ENCODE measurements at regions not wholly inside any gene's neighbourhood (a gene's known extent, or its start where the extent isn't known, plus 50 kb on each side); places are given as distances from the start of the nearest gene placed in this dataset.

DNA sequence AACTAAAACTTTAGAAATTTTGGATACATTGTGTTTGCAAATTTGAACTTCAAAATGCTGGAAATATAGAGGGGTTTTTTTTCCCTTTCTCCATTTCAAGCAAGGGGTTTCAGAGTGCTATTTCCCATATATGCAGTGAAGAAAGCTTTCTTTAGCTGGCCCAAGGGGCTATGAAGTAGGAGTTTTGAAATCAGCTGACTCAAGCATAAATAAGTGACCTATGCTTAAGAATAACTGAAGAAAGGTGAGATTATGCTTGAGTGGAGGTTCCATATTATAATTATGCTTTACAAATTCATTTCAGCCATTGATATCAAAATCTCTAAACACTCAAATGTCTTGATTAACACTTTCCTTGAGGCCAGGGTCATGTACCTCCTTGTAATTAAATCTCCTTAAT lies 51.0 kb upstream of the RBBP8 start:
- TF ChIP-seq, protein P1, sequence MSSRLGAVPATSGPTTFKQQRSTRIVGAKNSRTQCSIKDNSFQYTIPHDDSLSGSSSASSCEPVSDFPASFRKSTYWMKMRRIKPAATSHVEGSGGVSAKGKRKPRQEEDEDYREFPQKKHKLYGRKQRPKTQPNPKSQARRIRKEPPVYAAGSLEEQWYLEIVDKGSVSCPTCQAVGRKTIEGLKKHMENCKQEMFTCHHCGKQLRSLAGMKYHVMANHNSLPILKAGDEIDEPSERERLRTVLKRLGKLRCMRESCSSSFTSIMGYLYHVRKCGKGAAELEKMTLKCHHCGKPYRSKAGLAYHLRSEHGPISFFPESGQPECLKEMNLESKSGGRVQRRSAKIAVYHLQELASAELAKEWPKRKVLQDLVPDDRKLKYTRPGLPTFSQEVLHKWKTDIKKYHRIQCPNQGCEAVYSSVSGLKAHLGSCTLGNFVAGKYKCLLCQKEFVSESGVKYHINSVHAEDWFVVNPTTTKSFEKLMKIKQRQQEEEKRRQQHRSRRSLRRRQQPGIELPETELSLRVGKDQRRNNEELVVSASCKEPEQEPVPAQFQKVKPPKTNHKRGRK (CRISPR knock-in tag; IDR thresholded peaks at IDR 0.05; ENCODE audit: borderline replicate concordance), result no peak
- TF ChIP-seq GRHL2 (CRISPR knock-in tag; IDR thresholded peaks at IDR 0.05; ENCODE audit: insufficient replicate concordance, severe bottlenecking), result no peak
- no peak for TF ChIP-seq PRRX2 (CRISPR knock-in tag; IDR thresholded peaks at IDR 0.05)
- TF ChIP-seq RELA (CRISPR knock-in tag; IDR thresholded peaks at IDR 0.05; ENCODE audit: borderline replicate concordance), result no peak
- TF ChIP-seq, protein P2, sequence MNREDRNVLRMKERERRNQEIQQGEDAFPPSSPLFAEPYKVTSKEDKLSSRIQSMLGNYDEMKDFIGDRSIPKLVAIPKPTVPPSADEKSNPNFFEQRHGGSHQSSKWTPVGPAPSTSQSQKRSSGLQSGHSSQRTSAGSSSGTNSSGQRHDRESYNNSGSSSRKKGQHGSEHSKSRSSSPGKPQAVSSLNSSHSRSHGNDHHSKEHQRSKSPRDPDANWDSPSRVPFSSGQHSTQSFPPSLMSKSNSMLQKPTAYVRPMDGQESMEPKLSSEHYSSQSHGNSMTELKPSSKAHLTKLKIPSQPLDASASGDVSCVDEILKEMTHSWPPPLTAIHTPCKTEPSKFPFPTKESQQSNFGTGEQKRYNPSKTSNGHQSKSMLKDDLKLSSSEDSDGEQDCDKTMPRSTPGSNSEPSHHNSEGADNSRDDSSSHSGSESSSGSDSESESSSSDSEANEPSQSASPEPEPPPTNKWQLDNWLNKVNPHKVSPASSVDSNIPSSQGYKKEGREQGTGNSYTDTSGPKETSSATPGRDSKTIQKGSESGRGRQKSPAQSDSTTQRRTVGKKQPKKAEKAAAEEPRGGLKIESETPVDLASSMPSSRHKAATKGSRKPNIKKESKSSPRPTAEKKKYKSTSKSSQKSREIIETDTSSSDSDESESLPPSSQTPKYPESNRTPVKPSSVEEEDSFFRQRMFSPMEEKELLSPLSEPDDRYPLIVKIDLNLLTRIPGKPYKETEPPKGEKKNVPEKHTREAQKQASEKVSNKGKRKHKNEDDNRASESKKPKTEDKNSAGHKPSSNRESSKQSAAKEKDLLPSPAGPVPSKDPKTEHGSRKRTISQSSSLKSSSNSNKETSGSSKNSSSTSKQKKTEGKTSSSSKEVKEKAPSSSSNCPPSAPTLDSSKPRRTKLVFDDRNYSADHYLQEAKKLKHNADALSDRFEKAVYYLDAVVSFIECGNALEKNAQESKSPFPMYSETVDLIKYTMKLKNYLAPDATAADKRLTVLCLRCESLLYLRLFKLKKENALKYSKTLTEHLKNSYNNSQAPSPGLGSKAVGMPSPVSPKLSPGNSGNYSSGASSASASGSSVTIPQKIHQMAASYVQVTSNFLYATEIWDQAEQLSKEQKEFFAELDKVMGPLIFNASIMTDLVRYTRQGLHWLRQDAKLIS (CRISPR knock-in tag; IDR thresholded peaks at IDR 0.05; ENCODE audit: borderline replicate concordance), result no peak
- no peak for TF ChIP-seq MXD4 (CRISPR knock-in tag; IDR thresholded peaks at IDR 0.05; ENCODE audit: borderline replicate concordance)
- TF ChIP-seq NFYB (CRISPR knock-in tag; conservative IDR thresholded peaks at IDR 0.05; ENCODE audit: low read depth), result no peak
- no peak for TF ChIP-seq NFE2L1 (CRISPR knock-in tag; IDR thresholded peaks at IDR 0.05)
- no peak for TF ChIP-seq NR2C2 (CRISPR knock-in tag; IDR thresholded peaks at IDR 0.05)
- no peak for TF ChIP-seq GTF2I (CRISPR knock-in tag; conservative IDR thresholded peaks at IDR 0.05)
- TF ChIP-seq FOXP1 (CRISPR knock-in tag; IDR thresholded peaks at IDR 0.05; ENCODE audit: borderline replicate concordance), result no peak
- TF ChIP-seq, protein P3, sequence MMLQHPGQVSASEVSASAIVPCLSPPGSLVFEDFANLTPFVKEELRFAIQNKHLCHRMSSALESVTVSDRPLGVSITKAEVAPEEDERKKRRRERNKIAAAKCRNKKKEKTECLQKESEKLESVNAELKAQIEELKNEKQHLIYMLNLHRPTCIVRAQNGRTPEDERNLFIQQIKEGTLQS (CRISPR knock-in tag; conservative IDR thresholded peaks at IDR 0.05), result no peak
- TF ChIP-seq ETV6 (CRISPR knock-in tag; IDR thresholded peaks at IDR 0.05), result no peak
- Mint-ChIP-seq H3K27ac (no peak overlapping the region), H3K36me3 (peaks cover 26% of the 10 kb centered on the region), H3K9me3 (peaks cover 27% of the 10 kb centered on the region), H3K4me3 (no peak overlapping the region), H3K4me1 (peaks cover 22% of the 10 kb centered on the region), H3K27me3 (ENCODE audit: low read depth) (peaks cover 3% of the 10 kb centered on the region)
- DNase-seq (ENCODE audit: low spot score) (no peak), ATAC-seq (no peak)
- POLR2A ChIA-PET, result interaction anchor here (0.5 kb wide), 1 partner anchor 561 kb away, joined by 3 read pairs; no protein-coding TSS in a partner anchor
- CTCF ChIA-PET, result no interaction called here

DNA sequence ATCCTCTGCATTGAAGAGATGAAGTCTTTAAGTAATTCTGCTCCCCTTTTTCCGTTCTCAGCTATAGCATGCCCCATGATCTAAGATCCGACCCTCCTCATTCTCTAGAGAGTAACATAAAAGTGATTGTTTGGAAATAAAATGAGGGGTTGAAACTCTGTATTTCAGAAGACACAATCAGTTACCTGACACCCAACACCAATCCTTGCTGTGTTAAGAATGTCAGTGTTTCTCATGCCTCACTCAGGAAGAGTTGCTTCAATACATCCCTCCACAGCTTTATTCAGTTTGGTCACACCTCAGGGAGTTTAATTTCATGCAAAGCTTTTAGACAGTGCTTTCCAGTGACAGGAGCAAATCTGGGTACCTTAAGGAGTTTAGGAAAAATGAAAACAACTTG lies 49.9 kb upstream of the RBBP8 start:
- ChIA-PET POLR2A (no interaction called here), CTCF (no interaction called here)
- Mint-ChIP-seq H3K4me3 (no peak overlapping the region), H3K36me3 (peaks cover 26% of the 10 kb centered on the region), H3K9me3 (peaks cover 34% of the 10 kb centered on the region), H3K4me1 (peaks cover 22% of the 10 kb centered on the region), H3K27ac (no peak overlapping the region), H3K27me3 (ENCODE audit: low read depth) (peaks cover 8% of the 10 kb centered on the region)
- ATAC-seq (no peak), DNase-seq (ENCODE audit: low spot score) (no peak)
- no peak for TF ChIP-seq CREB1 (CRISPR knock-in tag; IDR thresholded peaks at IDR 0.05)
- TF ChIP-seq, protein P4, sequence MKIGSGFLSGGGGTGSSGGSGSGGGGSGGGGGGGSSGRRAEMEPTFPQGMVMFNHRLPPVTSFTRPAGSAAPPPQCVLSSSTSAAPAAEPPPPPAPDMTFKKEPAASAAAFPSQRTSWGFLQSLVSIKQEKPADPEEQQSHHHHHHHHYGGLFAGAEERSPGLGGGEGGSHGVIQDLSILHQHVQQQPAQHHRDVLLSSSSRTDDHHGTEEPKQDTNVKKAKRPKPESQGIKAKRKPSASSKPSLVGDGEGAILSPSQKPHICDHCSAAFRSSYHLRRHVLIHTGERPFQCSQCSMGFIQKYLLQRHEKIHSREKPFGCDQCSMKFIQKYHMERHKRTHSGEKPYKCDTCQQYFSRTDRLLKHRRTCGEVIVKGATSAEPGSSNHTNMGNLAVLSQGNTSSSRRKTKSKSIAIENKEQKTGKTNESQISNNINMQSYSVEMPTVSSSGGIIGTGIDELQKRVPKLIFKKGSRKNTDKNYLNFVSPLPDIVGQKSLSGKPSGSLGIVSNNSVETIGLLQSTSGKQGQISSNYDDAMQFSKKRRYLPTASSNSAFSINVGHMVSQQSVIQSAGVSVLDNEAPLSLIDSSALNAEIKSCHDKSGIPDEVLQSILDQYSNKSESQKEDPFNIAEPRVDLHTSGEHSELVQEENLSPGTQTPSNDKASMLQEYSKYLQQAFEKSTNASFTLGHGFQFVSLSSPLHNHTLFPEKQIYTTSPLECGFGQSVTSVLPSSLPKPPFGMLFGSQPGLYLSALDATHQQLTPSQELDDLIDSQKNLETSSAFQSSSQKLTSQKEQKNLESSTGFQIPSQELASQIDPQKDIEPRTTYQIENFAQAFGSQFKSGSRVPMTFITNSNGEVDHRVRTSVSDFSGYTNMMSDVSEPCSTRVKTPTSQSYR (CRISPR knock-in tag; IDR thresholded peaks at IDR 0.05), result no peak
- TF ChIP-seq GTF2I (CRISPR knock-in tag; conservative IDR thresholded peaks at IDR 0.05), result no peak
- TF ChIP-seq PRRX2 (CRISPR knock-in tag; IDR thresholded peaks at IDR 0.05), result no peak
- no peak for TF ChIP-seq NFYB (CRISPR knock-in tag; conservative IDR thresholded peaks at IDR 0.05; ENCODE audit: low read depth)
- TF ChIP-seq SMAD3 (CRISPR knock-in tag; IDR thresholded peaks at IDR 0.05; ENCODE audit: borderline replicate concordance), result no peak
- TF ChIP-seq, protein P5, sequence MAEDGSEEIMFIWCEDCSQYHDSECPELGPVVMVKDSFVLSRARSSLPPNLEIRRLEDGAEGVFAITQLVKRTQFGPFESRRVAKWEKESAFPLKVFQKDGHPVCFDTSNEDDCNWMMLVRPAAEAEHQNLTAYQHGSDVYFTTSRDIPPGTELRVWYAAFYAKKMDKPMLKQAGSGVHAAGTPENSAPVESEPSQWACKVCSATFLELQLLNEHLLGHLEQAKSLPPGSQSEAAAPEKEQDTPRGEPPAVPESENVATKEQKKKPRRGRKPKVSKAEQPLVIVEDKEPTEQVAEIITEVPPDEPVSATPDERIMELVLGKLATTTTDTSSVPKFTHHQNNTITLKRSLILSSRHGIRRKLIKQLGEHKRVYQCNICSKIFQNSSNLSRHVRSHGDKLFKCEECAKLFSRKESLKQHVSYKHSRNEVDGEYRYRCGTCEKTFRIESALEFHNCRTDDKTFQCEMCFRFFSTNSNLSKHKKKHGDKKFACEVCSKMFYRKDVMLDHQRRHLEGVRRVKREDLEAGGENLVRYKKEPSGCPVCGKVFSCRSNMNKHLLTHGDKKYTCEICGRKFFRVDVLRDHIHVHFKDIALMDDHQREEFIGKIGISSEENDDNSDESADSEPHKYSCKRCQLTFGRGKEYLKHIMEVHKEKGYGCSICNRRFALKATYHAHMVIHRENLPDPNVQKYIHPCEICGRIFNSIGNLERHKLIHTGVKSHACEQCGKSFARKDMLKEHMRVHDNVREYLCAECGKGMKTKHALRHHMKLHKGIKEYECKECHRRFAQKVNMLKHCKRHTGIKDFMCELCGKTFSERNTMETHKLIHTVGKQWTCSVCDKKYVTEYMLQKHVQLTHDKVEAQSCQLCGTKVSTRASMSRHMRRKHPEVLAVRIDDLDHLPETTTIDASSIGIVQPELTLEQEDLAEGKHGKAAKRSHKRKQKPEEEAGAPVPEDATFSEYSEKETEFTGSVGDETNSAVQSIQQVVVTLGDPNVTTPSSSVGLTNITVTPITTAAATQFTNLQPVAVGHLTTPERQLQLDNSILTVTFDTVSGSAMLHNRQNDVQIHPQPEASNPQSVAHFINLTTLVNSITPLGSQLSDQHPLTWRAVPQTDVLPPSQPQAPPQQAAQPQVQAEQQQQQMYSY (CRISPR knock-in tag; IDR thresholded peaks at IDR 0.05), result no peak
- TF ChIP-seq, protein P6, sequence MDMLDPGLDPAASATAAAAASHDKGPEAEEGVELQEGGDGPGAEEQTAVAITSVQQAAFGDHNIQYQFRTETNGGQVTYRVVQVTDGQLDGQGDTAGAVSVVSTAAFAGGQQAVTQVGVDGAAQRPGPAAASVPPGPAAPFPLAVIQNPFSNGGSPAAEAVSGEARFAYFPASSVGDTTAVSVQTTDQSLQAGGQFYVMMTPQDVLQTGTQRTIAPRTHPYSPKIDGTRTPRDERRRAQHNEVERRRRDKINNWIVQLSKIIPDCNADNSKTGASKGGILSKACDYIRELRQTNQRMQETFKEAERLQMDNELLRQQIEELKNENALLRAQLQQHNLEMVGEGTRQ (CRISPR knock-in tag; IDR thresholded peaks at IDR 0.05), result no peak
- TF ChIP-seq, protein P7, sequence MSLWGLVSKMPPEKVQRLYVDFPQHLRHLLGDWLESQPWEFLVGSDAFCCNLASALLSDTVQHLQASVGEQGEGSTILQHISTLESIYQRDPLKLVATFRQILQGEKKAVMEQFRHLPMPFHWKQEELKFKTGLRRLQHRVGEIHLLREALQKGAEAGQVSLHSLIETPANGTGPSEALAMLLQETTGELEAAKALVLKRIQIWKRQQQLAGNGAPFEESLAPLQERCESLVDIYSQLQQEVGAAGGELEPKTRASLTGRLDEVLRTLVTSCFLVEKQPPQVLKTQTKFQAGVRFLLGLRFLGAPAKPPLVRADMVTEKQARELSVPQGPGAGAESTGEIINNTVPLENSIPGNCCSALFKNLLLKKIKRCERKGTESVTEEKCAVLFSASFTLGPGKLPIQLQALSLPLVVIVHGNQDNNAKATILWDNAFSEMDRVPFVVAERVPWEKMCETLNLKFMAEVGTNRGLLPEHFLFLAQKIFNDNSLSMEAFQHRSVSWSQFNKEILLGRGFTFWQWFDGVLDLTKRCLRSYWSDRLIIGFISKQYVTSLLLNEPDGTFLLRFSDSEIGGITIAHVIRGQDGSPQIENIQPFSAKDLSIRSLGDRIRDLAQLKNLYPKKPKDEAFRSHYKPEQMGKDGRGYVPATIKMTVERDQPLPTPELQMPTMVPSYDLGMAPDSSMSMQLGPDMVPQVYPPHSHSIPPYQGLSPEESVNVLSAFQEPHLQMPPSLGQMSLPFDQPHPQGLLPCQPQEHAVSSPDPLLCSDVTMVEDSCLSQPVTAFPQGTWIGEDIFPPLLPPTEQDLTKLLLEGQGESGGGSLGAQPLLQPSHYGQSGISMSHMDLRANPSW (CRISPR knock-in tag; conservative IDR thresholded peaks at IDR 0.05; ENCODE audit: low read depth), result no peak
- TF ChIP-seq NR2C2 (CRISPR knock-in tag; IDR thresholded peaks at IDR 0.05), result no peak

All from WTC11 (cell line).